ENCODE measurements at regions not wholly inside any gene's neighbourhood (a gene's known extent, or its start where the extent isn't known, plus 50 kb on each side); places are given as distances from the start of the nearest gene placed in this dataset.

DNA sequence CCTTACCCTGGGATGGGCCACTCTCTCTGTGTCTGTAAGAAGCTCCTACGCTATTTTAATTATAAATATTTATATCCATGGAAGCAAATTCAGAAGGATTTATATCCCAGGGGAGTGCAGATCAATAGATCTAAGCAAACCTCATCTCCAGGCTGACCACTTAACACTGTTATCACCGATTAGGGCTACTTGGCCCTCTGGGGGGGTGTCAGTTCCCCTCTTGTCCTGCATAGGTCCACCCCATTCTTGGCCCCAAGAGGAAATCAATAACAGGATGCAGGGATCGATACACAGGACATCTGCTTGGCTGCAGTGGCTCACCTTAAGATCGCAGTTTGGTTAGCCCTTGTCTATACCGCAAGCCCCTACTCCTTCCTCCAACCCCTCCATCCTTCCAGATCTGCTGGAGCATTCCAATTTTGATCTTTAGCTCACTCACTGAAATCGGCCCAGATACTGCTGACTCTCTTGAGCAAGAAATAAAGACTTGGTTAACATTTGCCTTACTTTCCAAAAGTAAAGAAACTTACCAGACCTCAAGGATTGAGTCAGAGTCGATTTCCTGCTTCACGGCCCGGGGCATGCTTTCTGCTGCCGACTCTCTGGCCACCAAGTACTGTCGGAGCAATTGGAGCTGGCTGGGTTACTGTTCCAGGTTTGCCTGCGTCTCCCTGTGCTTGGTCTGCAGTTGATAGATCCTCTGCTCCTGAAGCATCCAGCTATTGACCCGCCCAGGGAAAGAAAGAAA, 112.3 kb upstream of the PMFBP1 start:
- no peaks in the 10 kb centered on the region for H3K27me3 Mint-ChIP-seq
- no peak for DNase-seq
- no peaks in the 10 kb centered on the region for H3K9me3 Mint-ChIP-seq
- no peaks in the 10 kb centered on the region for H3K4me1 Mint-ChIP-seq (ENCODE audit: low read depth)
- H3K36me3 Mint-ChIP-seq = no peaks in the 10 kb centered on the region
- ChIA-PET POLR2A (no interaction called here), CTCF (no interaction called here)
- intact Hi-C loops (cut with micrococcal nuclease) = no loop called here
- H3K27ac Mint-ChIP-seq = no peak overlapping the region
- no peak overlapping the region for H3K4me3 Mint-ChIP-seq

DNA sequence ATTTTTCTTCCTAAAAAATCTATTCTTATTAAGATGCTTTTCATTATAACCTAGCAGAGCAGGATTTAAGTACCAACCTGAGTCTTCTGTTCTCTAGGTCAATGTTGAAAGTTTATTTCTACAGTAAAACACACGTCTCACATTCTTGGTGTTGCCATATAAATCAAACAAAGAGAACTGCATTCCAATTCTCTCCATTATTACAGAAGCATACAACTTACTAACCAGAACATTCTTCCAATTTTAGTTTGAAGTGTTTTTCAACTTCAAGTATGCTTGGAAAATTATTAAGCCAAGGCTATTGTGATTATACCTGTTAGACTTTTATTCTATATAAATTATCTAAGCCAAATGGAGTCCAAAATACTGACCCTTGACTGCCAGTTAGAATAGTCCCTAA, 110.4 kb upstream of the PMFBP1 start:
- no peak overlapping the region for H3K27ac Mint-ChIP-seq
- DNase-seq = no peak
- no peaks in the 10 kb centered on the region for H3K36me3 Mint-ChIP-seq
- POLR2A ChIA-PET = no interaction called here
- no peak overlapping the region for H3K4me3 Mint-ChIP-seq
- H3K4me1 Mint-ChIP-seq (ENCODE audit: low read depth) = no peaks in the 10 kb centered on the region
- CTCF ChIA-PET = no interaction called here
- no peaks in the 10 kb centered on the region for H3K9me3 Mint-ChIP-seq
- intact Hi-C loops (cut with micrococcal nuclease) = no loop called here
- H3K27me3 Mint-ChIP-seq = no peaks in the 10 kb centered on the region

DNA sequence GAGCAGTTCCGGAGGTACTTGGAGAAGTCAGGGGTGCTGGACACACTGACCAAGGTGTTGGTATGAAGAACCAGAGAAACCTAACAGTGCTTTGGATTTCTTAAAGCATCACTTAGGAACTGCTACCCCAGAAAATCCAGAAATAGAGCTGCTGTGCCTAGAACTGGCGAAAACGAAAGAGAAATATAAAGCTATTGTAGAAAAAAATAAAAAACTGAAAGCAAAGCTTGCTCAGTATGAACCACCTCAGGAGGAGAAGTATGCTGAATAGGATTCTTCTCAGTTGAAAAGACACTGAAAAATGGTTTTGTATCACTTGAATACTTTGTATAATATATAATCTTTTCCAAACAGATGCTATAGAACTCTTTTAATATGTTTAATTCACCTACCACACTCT, 106.3 kb upstream of the PMFBP1 start:
- POLR2A ChIA-PET = no interaction called here
- H3K4me3 Mint-ChIP-seq = no peak overlapping the region

DNA sequence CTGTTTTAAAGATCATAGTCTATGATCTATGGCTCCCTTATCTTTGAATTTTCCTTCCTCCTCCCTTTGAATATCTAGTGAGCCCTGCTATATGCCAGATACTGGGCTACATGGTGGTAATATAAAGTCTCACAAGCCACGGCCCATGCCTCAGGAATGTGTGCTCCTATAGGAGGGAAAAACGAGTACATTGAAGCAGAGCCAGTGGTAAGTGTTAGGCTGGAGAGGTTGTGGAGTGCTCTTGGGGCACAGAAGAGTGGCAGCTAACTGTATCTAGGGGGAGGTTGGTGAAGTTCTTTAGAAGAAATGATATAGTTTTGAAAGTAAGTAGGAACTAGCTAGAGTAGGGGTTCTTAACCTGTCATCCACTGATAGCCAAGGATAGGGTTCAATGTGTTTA, 105.8 kb upstream of the PMFBP1 start:
- CTCF ChIA-PET = no interaction called here
- no peak overlapping the region for H3K4me3 Mint-ChIP-seq
- POLR2A ChIA-PET = no interaction called here
- H3K27me3 Mint-ChIP-seq = no peaks in the 10 kb centered on the region
- intact Hi-C loops (cut with micrococcal nuclease) = no loop called here
- DNase-seq = no peak
- no peaks in the 10 kb centered on the region for H3K36me3 Mint-ChIP-seq
- no peaks in the 10 kb centered on the region for H3K4me1 Mint-ChIP-seq (ENCODE audit: low read depth)
- H3K9me3 Mint-ChIP-seq = no peaks in the 10 kb centered on the region
- H3K27ac Mint-ChIP-seq = no peak overlapping the region

More for the DNA sequence above, 106.3 kb upstream of the PMFBP1 start:
- intact Hi-C loops (cut with micrococcal nuclease) = no loop called here
- no peaks in the 10 kb centered on the region for H3K9me3 Mint-ChIP-seq
- no peak for DNase-seq
- H3K27ac Mint-ChIP-seq = no peak overlapping the region
- CTCF ChIA-PET = no interaction called here
- H3K4me1 Mint-ChIP-seq (ENCODE audit: low read depth) = no peaks in the 10 kb centered on the region
- H3K36me3 Mint-ChIP-seq = no peaks in the 10 kb centered on the region
- H3K27me3 Mint-ChIP-seq = no peaks in the 10 kb centered on the region

DNA sequence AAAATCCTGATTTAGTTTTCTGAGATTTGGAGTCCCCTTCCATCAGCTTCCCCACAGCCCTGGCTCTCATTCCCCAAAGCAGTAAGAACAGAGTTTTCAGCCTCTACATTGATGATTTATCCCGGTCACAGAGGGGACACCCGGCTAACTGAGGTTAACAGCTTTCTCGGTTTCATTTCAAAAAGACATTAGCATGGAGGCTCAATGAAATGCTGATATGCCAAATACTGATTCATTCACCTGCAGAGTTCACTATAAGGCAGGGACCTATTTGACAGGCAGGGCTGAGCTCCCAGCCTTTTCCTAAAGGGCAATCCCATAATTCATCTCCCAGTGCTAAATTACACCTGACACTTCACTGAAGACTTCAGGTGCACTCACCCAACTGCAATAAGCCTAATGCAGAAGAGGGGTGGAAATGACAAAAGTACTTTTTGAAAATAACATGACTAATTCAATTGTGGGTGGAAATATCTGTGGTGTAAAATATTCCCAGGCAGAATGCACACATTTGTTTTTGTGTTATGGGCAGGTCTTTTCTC, 99.8 kb upstream of the PMFBP1 start:
- Mint-ChIP-seq H3K4me3 (no peak overlapping the region), H3K27me3 (no peaks in the 10 kb centered on the region), H3K27ac (no peak overlapping the region), H3K4me1 (ENCODE audit: low read depth) (no peaks in the 10 kb centered on the region), H3K9me3 (no peaks in the 10 kb centered on the region), H3K36me3 (no peaks in the 10 kb centered on the region)
- ChIA-PET POLR2A (no interaction called here), CTCF (no interaction called here)
- DNase-seq = no peak
- intact Hi-C loops (cut with micrococcal nuclease) = no loop called here

DNA sequence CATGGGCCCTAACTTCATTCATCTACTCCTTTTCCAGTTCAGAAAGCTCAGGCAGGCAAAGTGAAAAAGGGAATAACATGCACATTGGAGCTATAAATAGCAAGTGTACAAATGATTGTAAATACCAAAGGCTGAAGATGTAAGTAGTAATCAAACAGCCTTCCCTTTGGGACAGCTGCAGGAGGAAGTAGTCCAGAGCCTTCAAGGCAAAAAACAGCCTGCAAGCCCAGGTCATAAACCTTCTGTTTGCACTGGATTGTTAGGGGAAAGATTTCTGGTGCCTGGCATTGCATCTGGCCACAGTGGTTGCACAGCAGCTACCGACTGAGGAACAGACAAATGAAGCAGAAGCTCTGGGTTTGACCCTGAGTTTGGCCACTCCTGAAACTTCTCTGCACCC, 98.6 kb upstream of the PMFBP1 start:
- Mint-ChIP-seq H3K9me3 (no peaks in the 10 kb centered on the region), H3K4me1 (ENCODE audit: low read depth) (no peaks in the 10 kb centered on the region), H3K27me3 (no peaks in the 10 kb centered on the region), H3K27ac (no peak overlapping the region), H3K4me3 (no peak overlapping the region), H3K36me3 (no peaks in the 10 kb centered on the region)
- CTCF ChIA-PET = no interaction called here
- POLR2A ChIA-PET = no interaction called here
- intact Hi-C loops (cut with micrococcal nuclease) = no loop called here
- no peak for DNase-seq

DNA sequence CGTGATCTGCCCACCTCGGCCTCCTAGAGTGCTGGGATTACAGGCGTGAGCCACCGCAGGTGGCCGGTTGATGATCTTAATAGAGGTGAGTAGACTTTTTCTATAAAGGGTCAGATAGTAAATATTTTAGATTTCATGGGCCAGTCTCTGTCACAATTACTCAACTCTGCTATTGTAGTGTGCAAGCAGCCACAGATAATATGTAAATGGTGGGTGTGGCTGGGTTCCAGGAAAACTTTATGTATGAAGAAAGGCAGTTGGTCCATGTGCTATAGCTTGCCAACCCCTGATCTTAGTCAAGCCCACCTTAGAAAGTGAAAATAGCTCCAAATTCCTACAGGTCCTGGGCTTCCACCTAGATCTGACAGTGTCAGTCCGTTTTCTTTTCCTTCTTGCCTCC, 94.9 kb upstream of the PMFBP1 start:
- Mint-ChIP-seq H3K4me1 (ENCODE audit: low read depth) (no peaks in the 10 kb centered on the region), H3K4me3 (no peak overlapping the region), H3K9me3 (no peaks in the 10 kb centered on the region), H3K36me3 (no peaks in the 10 kb centered on the region), H3K27me3 (no peaks in the 10 kb centered on the region), H3K27ac (no peak overlapping the region)
- DNase-seq = no peak
- CTCF ChIA-PET = no interaction called here
- POLR2A ChIA-PET = no interaction called here
- intact Hi-C loops (cut with micrococcal nuclease) = no loop called here

DNA sequence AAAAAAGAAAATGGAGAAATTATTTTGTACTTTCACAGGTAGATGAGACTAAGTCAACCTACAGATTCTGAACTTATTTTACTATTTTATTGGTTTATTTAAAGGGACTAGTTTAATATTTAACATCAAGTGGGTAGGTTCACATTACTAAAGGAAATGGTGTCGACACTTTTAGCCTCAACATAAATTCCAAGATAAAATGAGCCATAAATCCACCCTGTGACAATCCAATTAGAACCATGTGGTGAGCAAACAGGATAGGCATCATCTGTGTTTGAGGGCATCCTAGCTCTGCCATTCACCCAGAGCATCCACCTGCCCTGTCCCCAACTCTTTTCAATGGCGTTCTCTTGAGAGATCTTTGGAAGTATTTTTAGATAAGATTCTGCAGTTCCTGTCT, 92.8 kb upstream of the PMFBP1 start:
- no peaks in the 10 kb centered on the region for H3K27me3 Mint-ChIP-seq
- ChIA-PET POLR2A (no interaction called here), CTCF (no interaction called here)
- no peak overlapping the region for H3K4me3 Mint-ChIP-seq
- H3K4me1 Mint-ChIP-seq (ENCODE audit: low read depth) = no peaks in the 10 kb centered on the region
- intact Hi-C loops (cut with micrococcal nuclease) = no loop called here
- DNase-seq = no peak
- H3K27ac Mint-ChIP-seq = no peak overlapping the region
- no peaks in the 10 kb centered on the region for H3K36me3 Mint-ChIP-seq
- no peaks in the 10 kb centered on the region for H3K9me3 Mint-ChIP-seq

DNA sequence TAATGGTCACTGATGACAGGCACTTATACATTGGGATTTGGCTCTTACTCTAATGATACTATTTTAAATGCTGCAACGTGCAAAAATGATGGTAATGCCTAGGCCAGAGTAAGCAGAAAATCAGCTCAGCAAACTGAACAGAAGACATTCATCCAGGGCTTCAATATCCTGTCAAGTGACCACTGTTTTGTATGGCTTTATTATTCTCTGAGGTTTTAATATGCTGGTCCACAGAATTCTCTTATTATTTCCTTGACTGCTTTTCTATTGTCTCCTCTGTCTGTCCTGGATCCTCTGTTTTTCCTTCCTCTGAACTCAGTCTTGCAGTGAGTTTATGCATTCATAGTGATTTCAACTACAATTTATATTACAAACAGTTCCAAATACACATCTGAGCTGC, 90.8 kb upstream of the PMFBP1 start:
- ChIA-PET POLR2A (no interaction called here), CTCF (no interaction called here)
- Mint-ChIP-seq H3K4me3 (no peak overlapping the region), H3K4me1 (ENCODE audit: low read depth) (no peaks in the 10 kb centered on the region), H3K27ac (no peak overlapping the region), H3K27me3 (no peaks in the 10 kb centered on the region), H3K9me3 (no peaks in the 10 kb centered on the region), H3K36me3 (no peaks in the 10 kb centered on the region)
- intact Hi-C loops (cut with micrococcal nuclease) = no loop called here
- DNase-seq = no peak

DNA sequence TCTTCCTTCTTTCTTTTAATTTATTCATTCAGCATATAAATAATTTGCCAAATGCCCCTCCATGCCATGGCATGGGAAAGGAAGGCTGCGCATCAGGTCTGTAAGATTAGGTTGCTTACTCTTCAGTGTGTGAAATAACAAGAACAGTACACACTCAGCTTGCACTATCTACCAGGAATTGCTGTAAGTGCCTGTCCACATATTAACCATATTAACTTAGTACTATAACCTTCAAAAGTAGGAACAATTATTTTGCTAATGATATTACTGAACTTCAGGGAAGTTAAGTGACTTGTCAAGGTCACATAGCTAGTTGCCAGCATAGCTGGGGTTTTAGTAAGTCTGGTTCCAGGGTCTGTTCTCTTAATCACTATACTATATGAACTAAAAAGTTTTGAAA, 89.2 kb upstream of the PMFBP1 start:
- Mint-ChIP-seq H3K27me3 (no peaks in the 10 kb centered on the region), H3K4me1 (ENCODE audit: low read depth) (no peaks in the 10 kb centered on the region), H3K27ac (no peak overlapping the region), H3K4me3 (no peak overlapping the region), H3K9me3 (no peaks in the 10 kb centered on the region), H3K36me3 (no peaks in the 10 kb centered on the region)
- DNase-seq = no peak
- POLR2A ChIA-PET = no interaction called here
- CTCF ChIA-PET = interaction anchor here (0.6 kb wide), 1 partner anchor 701 kb away, joined by 4 read pairs; no protein-coding TSS in a partner anchor
- intact Hi-C loops (cut with micrococcal nuclease) = no loop called here

DNA sequence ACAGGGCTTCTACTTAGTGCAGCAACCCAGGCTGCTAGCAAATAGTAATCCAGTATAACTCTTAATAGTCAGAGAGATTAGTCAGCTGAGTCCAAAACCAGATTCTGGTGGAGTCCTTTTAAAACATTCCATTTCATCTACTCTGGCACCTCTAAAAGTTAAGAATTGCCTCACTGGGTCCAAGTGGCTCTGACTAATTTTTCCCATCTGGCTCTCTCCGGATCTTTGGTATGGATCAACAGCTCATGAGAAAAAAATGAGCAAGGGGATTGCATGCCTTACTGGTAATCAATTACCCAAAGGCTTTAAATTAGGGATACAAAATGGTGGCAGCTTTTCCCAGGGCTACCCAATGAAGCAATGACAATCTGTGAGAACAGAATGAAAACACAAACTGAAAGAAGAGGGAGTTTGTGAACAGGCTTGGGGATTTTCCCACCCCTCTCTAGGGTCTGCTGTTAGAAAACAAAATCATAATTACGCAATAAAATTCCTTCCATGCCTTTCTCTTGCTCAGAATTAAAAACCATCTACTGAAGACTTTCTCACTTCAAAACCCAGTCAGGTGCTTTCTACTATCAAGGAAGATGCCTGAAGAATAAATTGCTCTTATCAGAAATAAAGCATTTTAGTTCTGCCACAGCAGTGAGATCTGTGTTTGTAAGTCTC, 84.6 kb upstream of the PMFBP1 start:
- H3K27me3 Mint-ChIP-seq = no peaks in the 10 kb centered on the region
- no peak for DNase-seq
- POLR2A ChIA-PET = no interaction called here
- CTCF ChIA-PET = no interaction called here
- intact Hi-C loops (cut with micrococcal nuclease) = no loop called here
- no peaks in the 10 kb centered on the region for H3K4me1 Mint-ChIP-seq (ENCODE audit: low read depth)
- no peaks in the 10 kb centered on the region for H3K9me3 Mint-ChIP-seq
- no peak overlapping the region for H3K4me3 Mint-ChIP-seq
- no peaks in the 10 kb centered on the region for H3K36me3 Mint-ChIP-seq
- no peak overlapping the region for H3K27ac Mint-ChIP-seq

DNA sequence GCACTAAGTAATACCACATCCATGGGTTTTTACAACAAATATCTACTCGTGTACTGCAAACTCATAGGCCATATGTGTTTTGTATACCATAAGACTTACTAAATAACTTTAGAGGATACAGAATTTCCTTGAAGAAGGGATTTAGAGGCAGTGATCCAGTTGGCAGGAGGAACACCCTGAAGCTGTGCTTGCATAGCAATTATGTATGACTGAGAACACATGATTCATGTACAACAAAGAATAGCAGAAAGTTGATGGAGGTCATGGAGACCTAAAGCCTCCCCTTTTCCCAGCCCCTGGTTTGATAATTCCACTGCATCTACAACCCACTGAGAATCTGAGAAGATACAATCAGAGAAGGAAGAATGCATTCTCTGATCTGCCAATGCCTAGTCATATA, 83.8 kb upstream of the PMFBP1 start:
- H3K36me3 Mint-ChIP-seq = no peaks in the 10 kb centered on the region
- H3K4me1 Mint-ChIP-seq (ENCODE audit: low read depth) = no peaks in the 10 kb centered on the region
- no peak overlapping the region for H3K4me3 Mint-ChIP-seq
- ChIA-PET POLR2A (no interaction called here), CTCF (no interaction called here)
- no peak overlapping the region for H3K27ac Mint-ChIP-seq
- no peaks in the 10 kb centered on the region for H3K9me3 Mint-ChIP-seq
- no peak for DNase-seq
- no peaks in the 10 kb centered on the region for H3K27me3 Mint-ChIP-seq
- intact Hi-C loops (cut with micrococcal nuclease) = no loop called here

DNA sequence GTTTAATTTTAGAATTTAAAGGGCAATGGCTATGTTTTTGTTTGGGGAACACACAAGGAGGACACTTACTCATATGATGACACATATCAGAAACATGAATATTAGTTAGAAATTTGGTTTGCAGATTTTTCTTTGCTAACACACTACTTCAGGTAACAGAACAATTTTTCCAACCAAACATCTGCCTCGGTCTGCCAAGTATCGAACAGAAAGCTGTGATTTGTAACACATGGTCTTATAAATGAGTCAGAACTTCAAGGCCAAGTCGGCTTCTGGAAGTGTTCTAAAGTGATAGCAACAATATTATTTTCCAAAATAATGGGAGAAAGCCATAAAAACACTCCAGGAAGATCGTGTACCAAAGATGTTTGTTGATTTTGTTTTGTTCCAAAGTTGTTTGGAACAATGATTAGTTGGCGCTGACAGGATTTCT, 75.9 kb upstream of the PMFBP1 start:
- intact Hi-C loops (cut with micrococcal nuclease) = no loop called here
- POLR2A ChIA-PET = no interaction called here
- Mint-ChIP-seq H3K9me3 (no peaks in the 10 kb centered on the region), H3K4me3 (no peak overlapping the region), H3K36me3 (no peaks in the 10 kb centered on the region), H3K27ac (no peak overlapping the region), H3K27me3 (no peaks in the 10 kb centered on the region), H3K4me1 (ENCODE audit: low read depth) (peaks cover 4% of the 10 kb centered on the region)
- CTCF ChIA-PET = interaction anchor here (0.6 kb wide), 1 partner anchor 16 kb away, joined by 3 read pairs; no protein-coding TSS in a partner anchor
- no peak for DNase-seq

All from activated CD4-positive, alpha-beta memory T cell treated with anti-CD3 and anti-CD28 coated beads for 36 hours (primary cell).